GM18868 (cell line): ENCODE measurements at regions not wholly inside any gene's neighbourhood (a gene's known extent, or its start where the extent isn't known, plus 50 kb on each side); places are given as distances from the start of the nearest gene placed in this dataset.
A peak's percentile ranks its signal among the peaks of the same experiment; 100 is the strongest.

Experiments used
- ATAC-seq: cut with Tn5 transposase; IDR thresholded peaks from one replicate; pipeline ENCODE4 v1.9.1; 2021; ENCODE audit warnings: mild to moderate bottlenecking, moderate library complexity; ENCODE audit not compliant: unreplicated experiment

GRCh38 chr10:52679117-52679516, 93.5 kb downstream of the MBL2 start:
- no peak for ATAC-seq

- ATAC-seq = no peak
Observed at GRCh38 chr10:52682766-52683165, 89.8 kb downstream of the MBL2 start.

- ATAC-seq = no peak
Observed at GRCh38 chr10:52683776-52684175, 88.8 kb downstream of the MBL2 start.

GRCh38 chr10:52688899-52689298, 83.7 kb downstream of the MBL2 start:
- ATAC-seq = no peak

- ATAC-seq = no peak
Observed at GRCh38 chr10:52696232-52696631, 76.4 kb downstream of the MBL2 start.

- no peak for ATAC-seq
Observed at GRCh38 chr10:52701647-52702046, 70.9 kb downstream of the MBL2 start.

GRCh38 chr10:52703451-52703850, 69.1 kb downstream of the MBL2 start:
- no peak for ATAC-seq

GRCh38 chr10:52703898-52704297, 68.7 kb downstream of the MBL2 start:
- ATAC-seq = peak; percentile 45

- no peak for ATAC-seq
Observed at GRCh38 chr10:52706332-52707070, 66.1 kb downstream of the MBL2 start.
